Right renal pelvis (tissue), 4 donors: ENCODE measurements at regions not wholly inside any gene's neighbourhood (a gene's known extent, or its start where the extent isn't known, plus 50 kb on each side); places are given as distances from the start of the nearest gene placed in this dataset.
A peak's percentile ranks its signal among the peaks of the same experiment; 100 is the strongest.

ENCODE experiments used
- DNase-seq, 4 donors: peaks; one replicate each; pipeline ENCODE4 v3.0.0-alpha.2; 2013; ENCODE audit warnings: low read depth in 4 of 4, low spot score in 3 of 4, missing footprints in 1 of 4

GRCh38 chr7:106196460-106197021 lies 84.4 kb upstream of the SYPL1 start:
- DNase-seq, result no peak

DNA sequence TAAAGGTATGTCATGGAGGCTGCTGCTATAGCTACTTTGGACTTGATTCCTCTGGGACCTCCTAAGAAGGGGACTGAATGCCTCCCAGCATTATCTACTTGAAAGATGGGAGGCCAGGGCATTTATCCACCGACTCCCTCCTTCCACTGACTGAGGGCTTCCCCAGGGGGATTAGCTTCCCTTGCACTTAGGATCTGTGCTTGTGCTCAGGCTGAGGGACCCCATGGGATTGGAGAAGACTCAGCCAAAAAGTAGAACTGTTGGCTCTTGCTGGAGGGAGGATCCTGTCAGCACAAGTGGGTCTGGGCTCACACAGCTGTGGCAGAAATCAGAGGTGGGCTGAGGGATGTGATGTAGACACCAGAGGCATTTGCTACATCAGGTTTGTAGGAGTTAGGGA lies 81.5 kb upstream of the SYPL1 start:
- DNase-seq, result no peak

DNA sequence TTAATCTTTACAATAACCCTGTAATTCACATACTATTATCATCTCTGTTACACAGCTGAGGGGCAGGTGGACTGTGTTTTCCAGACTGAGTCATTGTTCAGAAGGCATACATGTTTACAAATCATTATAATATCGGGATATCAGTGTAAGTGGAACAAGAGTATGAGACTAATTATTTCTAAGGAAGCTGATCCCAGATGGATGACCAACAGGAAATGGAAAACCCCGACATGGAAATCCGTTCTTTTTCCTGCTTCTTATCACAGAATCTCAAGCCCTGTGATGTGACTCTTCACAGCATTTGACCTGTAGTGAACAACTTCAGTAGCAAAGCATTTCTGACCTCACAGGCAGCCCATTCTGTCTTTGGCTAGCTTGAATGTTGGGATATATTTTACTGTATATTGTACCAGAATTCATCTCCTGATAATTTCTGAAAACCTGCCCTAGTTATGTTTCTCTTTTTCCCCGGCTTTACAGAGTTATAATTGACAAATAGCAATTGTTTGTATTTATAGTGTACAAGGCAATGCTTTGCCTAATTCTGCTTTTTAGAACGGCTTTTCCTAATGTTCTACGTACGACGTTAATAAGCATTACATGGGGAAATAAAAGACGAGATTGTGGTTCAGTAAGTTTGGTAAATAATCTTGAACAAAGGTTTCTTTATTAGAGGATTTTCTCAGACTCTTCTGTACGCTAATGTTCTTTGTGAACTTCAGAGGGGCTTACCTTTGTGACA lies 78.6 kb upstream of the SYPL1 start:
- no peak for DNase-seq

GRCh38 chr7:106187613-106188350 lies 75.7 kb upstream of the SYPL1 start:
- no peak for DNase-seq

DNA sequence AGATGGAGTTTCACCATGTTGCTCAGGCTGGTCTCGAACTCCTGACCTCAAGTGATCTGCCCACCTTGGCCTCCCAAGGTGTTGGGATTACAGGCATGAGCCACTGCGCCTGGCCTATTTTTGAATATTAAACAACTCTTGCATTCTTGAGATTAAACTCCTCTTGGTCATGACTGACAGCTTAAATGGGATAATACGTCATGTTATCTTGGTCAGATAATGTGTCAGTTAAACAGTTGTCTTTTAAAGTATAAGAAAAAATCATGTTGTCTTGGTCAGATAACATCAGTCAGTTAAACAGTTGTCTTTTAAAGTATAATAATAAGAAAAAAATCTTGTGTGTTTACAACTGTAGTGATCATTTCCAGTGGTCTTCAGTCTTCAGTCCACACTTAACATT lies 73.6 kb upstream of the SYPL1 start:
- no peak for DNase-seq

DNA sequence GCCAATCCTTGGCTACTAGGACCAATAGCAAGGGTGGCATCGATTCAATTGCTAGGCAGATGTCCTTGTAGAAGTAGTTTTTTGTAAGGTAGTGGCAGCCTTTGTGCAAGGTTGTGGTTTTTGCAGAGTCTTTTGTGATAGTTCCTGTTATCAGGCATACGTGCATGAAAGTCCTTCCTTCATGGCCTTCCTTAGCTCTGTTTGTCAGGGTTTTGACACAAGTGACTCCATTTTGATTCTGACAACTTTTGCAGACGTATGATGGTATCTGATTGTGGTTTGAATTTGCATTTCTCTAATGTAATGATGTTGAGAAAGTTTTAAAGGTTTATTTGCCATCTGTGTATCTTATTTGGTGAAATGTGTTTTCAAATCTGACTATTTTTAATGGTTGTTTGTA lies 71.8 kb upstream of the SYPL1 start:
- no peak for DNase-seq

DNA sequence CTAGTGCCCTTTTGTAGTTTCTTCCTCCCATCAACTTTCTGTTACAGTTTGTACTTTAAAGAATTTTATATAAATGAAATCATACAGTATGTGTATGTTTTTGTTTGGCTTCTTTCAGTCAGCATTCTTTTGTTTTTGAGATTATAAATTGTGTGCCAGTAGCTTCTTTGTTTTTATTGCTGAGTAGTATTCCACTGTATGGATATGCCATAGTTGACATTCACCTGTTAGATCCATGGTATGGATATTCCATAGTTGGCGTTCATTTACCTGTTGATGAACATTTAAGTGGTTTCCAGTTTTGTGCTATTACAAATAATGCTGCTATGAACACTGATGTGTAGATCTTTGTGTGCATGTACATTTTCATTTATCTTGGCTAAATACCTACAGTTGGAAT lies 70.8 kb upstream of the SYPL1 start:
- no peak for DNase-seq

DNA sequence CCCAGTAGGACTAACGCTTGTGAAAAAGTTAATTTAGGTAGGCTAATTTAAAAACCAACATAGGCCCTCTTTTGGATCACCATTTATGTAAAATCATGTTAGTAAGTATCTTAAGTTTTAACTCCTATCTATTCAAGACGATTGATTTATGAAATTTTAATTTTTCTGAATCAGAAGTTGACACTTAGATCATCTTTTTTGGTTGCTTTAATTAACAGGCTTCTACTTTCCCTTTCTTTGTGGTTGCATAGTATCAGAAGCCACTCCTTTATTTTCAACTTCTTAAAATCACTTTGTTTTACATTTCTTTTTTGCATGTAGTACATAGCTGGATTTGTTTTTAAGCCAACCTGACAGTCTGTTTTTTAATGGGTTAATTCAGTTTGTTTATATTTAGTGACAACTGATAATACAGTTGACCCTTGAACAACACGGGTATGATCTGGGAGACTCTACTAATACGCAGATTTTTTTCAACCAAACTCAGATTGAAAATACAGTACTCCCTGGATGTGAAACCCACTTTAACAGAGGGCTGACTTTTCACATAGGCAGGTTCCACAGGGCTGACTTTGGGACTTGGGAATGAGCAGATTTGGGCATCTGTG lies 69.7 kb upstream of the SYPL1 start:
- DNase-seq, result no peak

DNA sequence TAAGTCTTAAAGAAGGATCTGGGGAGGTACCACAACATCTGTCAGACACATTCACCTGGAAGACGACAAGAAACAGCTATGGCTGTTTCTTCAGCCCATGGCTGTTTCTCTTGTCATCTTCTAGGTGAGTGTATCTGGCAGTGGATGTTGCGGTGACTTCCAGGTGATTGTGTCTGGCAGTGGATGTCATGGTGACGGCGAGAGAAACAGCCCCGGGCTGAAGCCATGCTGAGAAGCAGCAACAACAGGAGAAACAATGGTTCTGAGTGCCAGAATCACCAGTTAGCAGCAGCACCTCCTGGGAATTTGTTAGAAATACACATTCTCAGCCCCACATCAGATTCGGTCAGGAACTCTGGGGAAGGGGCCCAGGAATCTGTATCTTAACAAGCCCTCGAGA lies 68.6 kb upstream of the SYPL1 start:
- DNase-seq, result no peak

DNA sequence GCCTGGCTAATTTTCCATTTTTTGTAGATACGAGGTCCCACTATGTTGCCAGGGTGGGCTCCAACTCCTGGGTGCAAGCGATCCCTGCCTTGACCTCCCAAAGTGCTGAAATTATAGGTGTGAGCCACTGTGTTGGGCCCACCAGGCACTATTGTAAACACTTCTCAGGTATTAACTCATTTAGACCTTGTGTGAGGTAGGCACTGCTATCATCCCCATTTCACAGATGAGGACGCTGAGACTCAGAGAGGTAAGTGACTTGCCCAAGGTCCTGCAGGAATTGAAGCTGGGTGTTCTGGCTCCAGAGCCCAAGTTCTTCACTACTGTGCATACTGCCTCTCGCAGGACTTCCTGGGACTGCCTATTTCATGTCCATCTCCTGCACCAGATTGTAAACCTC lies 67.1 kb upstream of the SYPL1 start:
- DNase-seq, result no peak

GRCh38 chr7:106178593-106179134 lies 66.6 kb upstream of the SYPL1 start:
- no peak for DNase-seq

GRCh38 chr7:106177738-106178592 lies 65.9 kb upstream of the SYPL1 start:
- no peak for DNase-seq

GRCh38 chr7:106177300-106177690 lies 65.2 kb upstream of the SYPL1 start:
- DNase-seq, result no peak

- peak; percentile 51 to 66 (median 62) for DNase-seq
Observed at GRCh38 chr7:106176414-106177299, 64.5 kb upstream of the SYPL1 start.

GRCh38 chr7:106175507-106175906 lies 63.4 kb upstream of the SYPL1 start:
- DNase-seq, result no peak

DNA sequence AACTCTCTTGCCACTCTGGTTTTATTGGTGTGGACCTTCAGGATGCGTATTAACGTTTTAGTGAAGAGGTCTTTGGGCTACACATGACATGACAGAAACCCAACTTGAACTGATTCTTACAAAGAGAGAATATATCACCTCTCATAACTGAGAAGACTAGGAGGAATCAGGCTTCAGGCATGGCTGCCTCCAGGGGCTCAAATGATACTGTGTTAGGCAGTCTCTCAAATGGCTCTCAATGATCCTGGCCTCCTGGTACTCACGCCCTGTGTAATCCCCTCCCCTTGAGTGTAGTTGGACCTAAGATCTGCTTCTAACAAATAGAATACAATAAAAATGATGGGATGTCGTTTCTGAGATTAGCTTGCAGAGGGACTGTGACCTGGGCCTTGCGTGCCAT lies 58.5 kb upstream of the SYPL1 start:
- DNase-seq, result no peak

DNA sequence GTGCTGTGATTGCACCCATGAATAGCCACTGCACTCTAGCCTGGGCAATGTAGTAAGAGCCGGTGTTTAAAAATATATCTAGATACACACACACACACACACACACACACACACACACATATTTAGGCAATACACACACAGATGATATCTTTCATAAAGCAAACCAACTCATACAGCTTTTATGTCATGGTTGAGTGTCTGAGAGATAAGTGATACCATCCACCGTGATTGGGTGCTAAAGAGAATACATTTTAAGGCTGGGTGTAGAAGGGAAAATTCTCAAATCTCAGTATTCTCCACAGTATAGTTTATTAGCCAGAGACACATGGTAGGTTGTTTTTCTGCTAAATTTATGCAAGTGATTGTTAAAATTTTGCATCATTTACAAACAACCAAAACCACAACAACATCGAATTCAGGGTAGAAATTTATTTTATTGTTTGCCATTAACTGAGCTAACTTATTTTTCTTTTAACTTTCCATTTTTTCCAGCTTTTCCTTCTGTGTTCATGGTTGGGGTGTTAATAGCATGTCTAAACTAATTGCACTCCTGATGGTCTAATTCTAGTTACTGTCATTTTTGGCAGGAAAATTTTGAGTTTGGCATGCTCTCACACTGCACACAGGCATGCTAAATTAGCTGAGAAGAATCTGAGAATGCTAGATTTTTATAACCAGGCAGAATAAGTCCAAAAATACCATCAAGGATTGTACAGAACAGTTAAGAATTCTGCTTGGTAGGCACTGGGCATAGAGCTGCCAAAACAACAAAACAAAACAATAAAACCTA lies 57.9 kb upstream of the SYPL1 start:
- DNase-seq, result no peak

GRCh38 chr7:106167439-106168136 lies 55.5 kb upstream of the SYPL1 start:
- DNase-seq, result no peak
